Loucy (cell line): ENCODE measurements at regions not wholly inside any gene's neighbourhood (a gene's known extent, or its start where the extent isn't known, plus 50 kb on each side); places are given as distances from the start of the nearest gene placed in this dataset.

Experiments
- H2AFZ ChIP-seq: fragments of 200-600 bp; sonication (generic); 2 replicates; pipeline ENCODE4 v1.6.0; 2016; ENCODE audit warnings: antibody characterized with exemption, mild to moderate bottlenecking, low read length, moderate library complexity
- H3F3A ChIP-seq: fragments of 200-600 bp; 2 replicates; pipeline ENCODE4 v1.6.0; 2016; ENCODE audit warnings: antibody characterized with exemption, low read depth, mild to moderate bottlenecking
- H3K27me3 ChIP-seq: fragments of 200-600 bp; sonication (generic); 2 replicates; pipeline ENCODE4 v1.6.1; 2014; ENCODE audit warnings: low read length, mild to moderate bottlenecking; ENCODE audit not compliant: insufficient read depth, poor library complexity, severe bottlenecking
- H3K36me3 ChIP-seq: fragments of 200-600 bp; sonication (generic); 2 replicates; pipeline ENCODE4 v1.6.1; 2016; ENCODE audit warnings: low read length; ENCODE audit not compliant: insufficient read depth
- H3K4me1 ChIP-seq: fragments of 200-600 bp; sonication (generic); 2 replicates; pipeline ENCODE4 v1.5.1; 2014; ENCODE audit warnings: low read length, mild to moderate bottlenecking; ENCODE audit not compliant: insufficient read depth, poor library complexity, severe bottlenecking
- H3K4me2 ChIP-seq: fragments of 200-600 bp; sonication (generic); 2 replicates; pipeline ENCODE4 v1.6.0; 2014; ENCODE audit warnings: antibody characterized with exemption, low read length, low read depth, mild to moderate bottlenecking; ENCODE audit not compliant: poor library complexity, severe bottlenecking
- H3K4me3 ChIP-seq: fragments of 200-600 bp; sonication (generic); 2 replicates; pipeline ENCODE4 v1.5.1; 2014; ENCODE audit warnings: low read length, mild to moderate bottlenecking, mixed read lengths; ENCODE audit not compliant: poor library complexity, severe bottlenecking
- H3K79me2 ChIP-seq: fragments of 200-600 bp; sonication (generic); 2 replicates; pipeline ENCODE4 v1.6.1; 2014; ENCODE audit warnings: low read length; ENCODE audit not compliant: insufficient read depth
- H3K9ac ChIP-seq: fragments of 200-600 bp; sonication (generic); 2 replicates; pipeline ENCODE4 v1.6.0; 2014; ENCODE audit warnings: mild to moderate bottlenecking, low read depth, low read length, moderate library complexity; ENCODE audit not compliant: poor library complexity, severe bottlenecking
- H3K9me2 ChIP-seq: fragments of 200-600 bp; sonication (generic); replicated peaks from 2 replicates; pipeline ENCODE4 v1.6.1; 2016; ENCODE audit warnings: low read depth, low read length, mixed read lengths
- H3K9me3 ChIP-seq: fragments of 200-600 bp; sonication (generic); 2 replicates; pipeline ENCODE4 v1.6.1; 2014; ENCODE audit warnings: mild to moderate bottlenecking, antibody characterized with exemption, low read length, low read depth; ENCODE audit not compliant: insufficient read depth
- H4K20me1 ChIP-seq: fragments of 200-600 bp; sonication (generic); 2 replicates; pipeline ENCODE4 v1.6.0; 2014; ENCODE audit warnings: antibody characterized with exemption, low read length, mild to moderate bottlenecking; ENCODE audit not compliant: insufficient read depth, poor library complexity, severe bottlenecking
- EZH2phosphoT487 ChIP-seq: fragments of 200-600 bp; IDR thresholded peaks from 2 replicates; pipeline ENCODE4 v1.6.1; 2018; ENCODE audit warnings: antibody characterized with exemption, mild to moderate bottlenecking, moderate library complexity, borderline replicate concordance
- TF ChIP-seq, protein P1 (sequence below): fragments of 200-600 bp; sonication (generic); conservative IDR thresholded peaks from 2 replicates; pipeline ENCODE4 v1.5.1; 2014; ENCODE audit warnings: mild to moderate bottlenecking, antibody characterized with exemption, low read length

DNA sequence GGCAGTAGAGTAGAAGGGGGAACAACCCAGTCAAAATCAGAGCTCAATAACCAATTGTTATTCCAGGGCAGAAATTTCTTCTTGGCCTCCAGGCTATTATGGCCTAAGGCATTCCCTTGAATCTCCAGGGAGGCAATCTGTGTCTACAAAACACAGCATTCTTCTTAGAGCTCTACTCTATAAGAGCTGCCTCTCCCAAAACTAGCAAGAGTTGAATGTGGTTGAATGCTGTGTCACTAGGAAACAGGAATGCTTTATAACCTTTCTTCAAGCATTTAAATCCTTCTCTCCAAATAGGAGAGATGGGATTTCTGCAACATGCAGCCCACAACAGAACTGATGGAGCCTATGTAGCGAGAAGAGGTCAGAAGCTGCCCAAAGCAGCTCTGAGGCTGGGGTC lies 97.1 kb upstream of the APC start:
- Histone ChIP-seq H3K9ac (no peak overlapping the region), H3K79me2 (no peaks in the 10 kb centered on the region), H4K20me1 (no peaks in the 10 kb centered on the region), H3K36me3 (no peaks in the 10 kb centered on the region), H3K4me1 (peaks cover 2% of the 10 kb centered on the region), H3K4me3 (no peak overlapping the region), H3F3A (no peaks in the 10 kb centered on the region), H3K9me3 (no peaks in the 10 kb centered on the region), H3K27me3 (no peaks in the 10 kb centered on the region), H2AFZ (no peak overlapping the region), H3K4me2 (no peak overlapping the region), H3K9me2 (no peaks in the 10 kb centered on the region)
- TF ChIP-seq EZH2phosphoT487: no peak
- TF ChIP-seq, protein P1, sequence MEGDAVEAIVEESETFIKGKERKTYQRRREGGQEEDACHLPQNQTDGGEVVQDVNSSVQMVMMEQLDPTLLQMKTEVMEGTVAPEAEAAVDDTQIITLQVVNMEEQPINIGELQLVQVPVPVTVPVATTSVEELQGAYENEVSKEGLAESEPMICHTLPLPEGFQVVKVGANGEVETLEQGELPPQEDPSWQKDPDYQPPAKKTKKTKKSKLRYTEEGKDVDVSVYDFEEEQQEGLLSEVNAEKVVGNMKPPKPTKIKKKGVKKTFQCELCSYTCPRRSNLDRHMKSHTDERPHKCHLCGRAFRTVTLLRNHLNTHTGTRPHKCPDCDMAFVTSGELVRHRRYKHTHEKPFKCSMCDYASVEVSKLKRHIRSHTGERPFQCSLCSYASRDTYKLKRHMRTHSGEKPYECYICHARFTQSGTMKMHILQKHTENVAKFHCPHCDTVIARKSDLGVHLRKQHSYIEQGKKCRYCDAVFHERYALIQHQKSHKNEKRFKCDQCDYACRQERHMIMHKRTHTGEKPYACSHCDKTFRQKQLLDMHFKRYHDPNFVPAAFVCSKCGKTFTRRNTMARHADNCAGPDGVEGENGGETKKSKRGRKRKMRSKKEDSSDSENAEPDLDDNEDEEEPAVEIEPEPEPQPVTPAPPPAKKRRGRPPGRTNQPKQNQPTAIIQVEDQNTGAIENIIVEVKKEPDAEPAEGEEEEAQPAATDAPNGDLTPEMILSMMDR: no peak

DNA sequence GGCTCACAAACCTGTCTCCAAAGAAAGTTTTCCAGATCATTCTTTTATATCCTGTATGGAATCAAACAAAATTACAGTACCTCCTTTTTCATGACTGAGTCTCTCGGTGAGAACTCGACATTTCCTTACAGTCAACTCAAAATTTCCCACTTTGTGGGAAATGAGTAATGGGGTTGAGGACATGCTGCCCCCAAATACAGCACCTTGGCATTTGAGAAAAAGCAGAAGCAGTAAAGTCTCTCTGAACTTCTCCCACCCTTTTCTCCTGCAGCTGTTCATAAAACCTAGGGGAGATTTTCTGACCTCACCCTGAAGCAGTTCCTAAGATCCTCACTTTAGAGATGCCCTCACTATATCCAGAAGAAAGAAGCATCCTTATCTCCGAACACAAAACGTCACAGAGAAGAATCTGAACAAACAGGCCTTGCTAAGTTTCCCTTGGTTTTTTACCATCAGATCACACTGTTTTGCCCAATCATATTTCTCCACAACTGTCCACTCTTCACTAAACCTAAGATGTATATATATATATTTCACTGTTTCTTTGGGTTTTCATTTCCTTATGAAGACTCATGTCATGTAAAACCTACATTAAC lies 96.1 kb upstream of the APC start:
- H3K9ac ChIP-seq: no peak overlapping the region
- H3K4me2 ChIP-seq: no peak overlapping the region
- no peaks in the 10 kb centered on the region for H3K9me3 ChIP-seq
- no peaks in the 10 kb centered on the region for H3K79me2 ChIP-seq
- H3K4me1 ChIP-seq: no peaks in the 10 kb centered on the region
- no peaks in the 10 kb centered on the region for H3K27me3 ChIP-seq
- no peaks in the 10 kb centered on the region for H3F3A ChIP-seq
- no peaks in the 10 kb centered on the region for H3K36me3 ChIP-seq
- no peaks in the 10 kb centered on the region for H4K20me1 ChIP-seq
- no peaks in the 10 kb centered on the region for H3K9me2 ChIP-seq
- H2AFZ ChIP-seq: no peak overlapping the region
- TF ChIP-seq, protein P1: no peak
- TF ChIP-seq EZH2phosphoT487: no peak
- no peak overlapping the region for H3K4me3 ChIP-seq

DNA sequence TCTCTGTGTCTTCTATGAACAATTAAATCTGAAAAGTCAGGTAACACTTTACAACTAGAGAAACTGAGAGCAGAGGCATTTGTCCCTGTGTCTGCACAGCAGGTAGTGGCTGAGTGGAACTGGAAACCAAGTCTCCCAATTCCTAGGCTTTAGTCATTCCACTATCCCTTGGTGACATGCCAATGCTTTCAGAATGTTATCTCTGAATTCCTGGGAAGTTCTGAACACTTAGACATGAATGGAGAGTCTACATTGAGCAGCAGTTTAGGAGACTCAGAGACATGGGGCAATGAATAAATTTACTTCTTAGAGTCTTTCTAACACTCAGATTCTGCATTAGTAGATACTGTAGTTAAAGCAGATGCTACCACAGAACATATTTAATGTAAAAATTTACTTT lies 94.8 kb upstream of the APC start:
- no peaks in the 10 kb centered on the region for H3K36me3 ChIP-seq
- H3K9me3 ChIP-seq: no peaks in the 10 kb centered on the region
- H3F3A ChIP-seq: no peaks in the 10 kb centered on the region
- H4K20me1 ChIP-seq: no peaks in the 10 kb centered on the region
- no peaks in the 10 kb centered on the region for H3K4me1 ChIP-seq
- H3K4me2 ChIP-seq: no peak overlapping the region
- H3K9me2 ChIP-seq: no peaks in the 10 kb centered on the region
- H3K79me2 ChIP-seq: no peaks in the 10 kb centered on the region
- H2AFZ ChIP-seq: no peak overlapping the region
- no peak for TF ChIP-seq EZH2phosphoT487
- TF ChIP-seq, protein P1: no peak
- H3K27me3 ChIP-seq: no peaks in the 10 kb centered on the region
- H3K9ac ChIP-seq: no peak overlapping the region
- no peak overlapping the region for H3K4me3 ChIP-seq
